Amniotic epithelial cell (primary cell): ENCODE measurements at regions not wholly inside any gene's neighbourhood (a gene's known extent, or its start where the extent isn't known, plus 50 kb on each side); places are given as distances from the start of the nearest gene placed in this dataset.
"Not testable (repeated sequence)": the region's sequence is repeated elsewhere in the genome, so short reads cannot be mapped to it uniquely, and the experiment has no call there.

Experiments used
- DNase-seq: peaks from one replicate; pipeline ENCODE4 v3.0.0-alpha.2; 2010; ENCODE audit warnings: low read depth

GRCh38 chr6:22748681-22749080, 179.3 kb downstream of the HDGFL1 start:
- no peak for DNase-seq

DNA sequence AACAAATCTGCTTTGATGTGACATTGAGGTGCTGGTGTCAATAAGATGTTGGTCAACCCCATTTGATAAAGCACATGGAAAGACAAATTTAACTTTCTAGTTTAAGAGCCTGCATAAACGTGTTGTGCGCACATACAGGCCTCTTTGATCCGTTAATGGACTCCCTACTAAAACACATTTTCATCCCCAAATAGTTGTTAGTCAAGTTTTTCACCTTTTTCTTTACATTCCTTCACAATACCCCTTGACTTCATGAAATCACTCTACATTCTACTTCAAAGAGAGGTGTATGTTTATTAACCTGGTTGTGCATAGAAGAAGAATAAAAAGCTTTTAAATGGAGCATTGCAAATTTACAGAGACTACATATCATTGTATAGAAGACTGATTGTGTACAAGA, 180.3 kb downstream of the HDGFL1 start:
- DNase-seq: no peak

- DNase-seq: no peak
Measured at GRCh38 chr6:22751223-22751622, 181.9 kb downstream of the HDGFL1 start.

GRCh38 chr6:22752522-22752921, 183.2 kb downstream of the HDGFL1 start:
- no peak for DNase-seq

DNA sequence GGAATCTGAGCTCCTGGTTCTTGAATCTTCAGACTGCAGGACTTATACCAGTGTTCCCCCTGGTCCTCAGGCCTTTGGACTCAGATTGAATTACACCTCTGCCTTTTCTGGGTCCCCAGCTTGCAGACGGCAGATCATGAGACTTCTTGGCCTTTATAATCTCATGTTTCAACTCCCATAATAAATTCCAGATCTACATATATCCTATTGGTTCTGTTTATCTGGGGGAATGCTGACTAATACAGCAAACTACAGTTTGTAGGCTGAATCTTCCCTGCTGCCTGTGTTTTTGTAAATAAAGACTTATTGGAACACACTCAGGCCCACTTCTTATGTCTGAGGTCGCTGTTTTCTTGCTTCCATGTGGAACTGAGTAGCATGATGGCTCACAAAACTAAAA, 184.7 kb downstream of the HDGFL1 start:
- peak; percentile 32 for DNase-seq

GRCh38 chr6:22755605-22756004, 186.2 kb downstream of the HDGFL1 start:
- DNase-seq: no peak

- DNase-seq: peak; percentile 82
Measured at GRCh38 chr6:22756365-22756764, 187.0 kb downstream of the HDGFL1 start.

- DNase-seq: peak; percentile 38
Measured at GRCh38 chr6:22764496-22764895, 195.1 kb downstream of the HDGFL1 start.

DNA sequence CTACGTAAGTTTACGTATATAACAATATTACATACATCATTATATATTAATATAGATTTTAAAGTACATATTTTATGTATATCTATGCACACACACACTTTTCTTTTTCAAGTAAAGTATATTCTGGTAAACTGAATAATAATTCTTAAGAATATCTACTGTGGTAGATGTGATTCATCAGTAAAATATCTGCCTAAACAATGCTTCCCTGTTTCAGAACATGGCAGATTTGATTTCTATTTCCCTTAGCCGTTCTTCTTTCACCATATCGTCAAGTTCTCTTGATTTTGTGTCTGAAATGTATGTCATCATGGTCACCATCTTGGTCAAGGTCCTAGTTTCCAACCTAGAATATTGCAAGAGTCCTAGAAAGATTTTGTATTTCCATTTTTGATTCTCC, 195.6 kb downstream of the HDGFL1 start:
- peak; percentile 62 for DNase-seq

GRCh38 chr6:22766979-22767378, 197.6 kb downstream of the HDGFL1 start:
- no peak for DNase-seq

- DNase-seq: no peak
Measured at GRCh38 chr6:22770054-22770453, 200.7 kb downstream of the HDGFL1 start.

DNA sequence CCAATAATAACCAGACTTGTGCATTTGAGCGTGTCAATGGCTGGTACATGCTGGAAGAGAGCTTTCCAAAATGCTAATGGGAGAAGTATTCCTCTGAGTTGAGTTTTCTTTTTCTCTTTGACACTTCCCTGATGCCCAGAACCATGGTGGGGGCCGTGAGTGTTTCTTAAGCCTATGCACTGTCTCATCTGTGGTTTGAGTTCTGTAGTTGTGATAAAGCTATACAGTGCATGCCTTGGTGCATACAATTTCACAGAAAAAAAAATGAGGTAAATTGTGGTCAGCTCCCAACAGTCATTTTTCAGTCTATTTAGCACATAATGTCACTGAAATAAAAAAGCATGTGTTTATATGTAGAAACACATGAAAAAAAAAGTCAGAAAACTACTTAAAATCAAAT, 204.8 kb downstream of the HDGFL1 start:
- peak; percentile 19 for DNase-seq

GRCh38 chr6:22778438-22778837, 209.1 kb downstream of the HDGFL1 start:
- DNase-seq: not testable (repeated sequence)

DNA sequence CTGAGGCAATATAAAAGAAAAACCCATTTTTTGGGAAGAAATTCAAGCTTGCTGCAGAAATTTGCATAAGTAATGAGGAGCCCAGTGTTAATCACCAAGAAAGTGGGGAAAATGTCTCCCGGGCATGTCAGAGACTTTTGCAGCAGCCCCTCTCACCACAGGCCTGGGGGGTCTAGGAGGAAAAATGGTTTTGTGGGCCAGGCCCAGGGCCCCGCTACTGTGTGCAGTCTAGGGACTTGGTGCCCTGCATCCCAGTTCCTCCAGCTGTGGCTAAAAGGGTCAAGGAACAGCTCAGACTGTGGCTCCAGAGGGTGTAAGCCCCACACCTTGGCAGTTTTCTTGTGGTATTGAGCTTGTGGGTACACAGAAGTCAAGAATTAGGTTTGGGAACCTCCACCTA, 209.7 kb downstream of the HDGFL1 start:
- DNase-seq: no peak

DNA sequence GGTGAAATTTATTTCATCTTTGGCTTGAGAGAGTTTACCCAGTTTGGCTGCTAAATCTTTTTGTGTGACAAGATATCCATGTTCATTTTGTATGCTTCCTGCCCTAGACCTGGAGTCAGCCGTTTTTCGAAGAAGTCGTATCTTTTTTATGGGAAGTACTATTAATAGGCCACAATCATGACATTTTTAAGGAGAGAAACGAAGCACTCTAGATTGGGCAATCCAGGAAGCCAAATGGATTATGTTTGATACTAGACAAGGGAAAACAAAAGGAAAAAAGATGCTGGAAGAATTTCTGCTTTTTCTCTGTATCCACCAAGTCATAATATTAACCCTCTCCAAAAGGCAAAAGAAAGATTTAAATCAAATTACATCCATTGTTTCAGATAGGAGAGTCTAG, 214.6 kb downstream of the HDGFL1 start:
- peak; percentile 12 for DNase-seq

- no peak for DNase-seq
Measured at GRCh38 chr6:22784601-22785410, 215.4 kb downstream of the HDGFL1 start.

- no peak for DNase-seq
Measured at GRCh38 chr6:22788038-22788437, 218.7 kb downstream of the HDGFL1 start.

DNA sequence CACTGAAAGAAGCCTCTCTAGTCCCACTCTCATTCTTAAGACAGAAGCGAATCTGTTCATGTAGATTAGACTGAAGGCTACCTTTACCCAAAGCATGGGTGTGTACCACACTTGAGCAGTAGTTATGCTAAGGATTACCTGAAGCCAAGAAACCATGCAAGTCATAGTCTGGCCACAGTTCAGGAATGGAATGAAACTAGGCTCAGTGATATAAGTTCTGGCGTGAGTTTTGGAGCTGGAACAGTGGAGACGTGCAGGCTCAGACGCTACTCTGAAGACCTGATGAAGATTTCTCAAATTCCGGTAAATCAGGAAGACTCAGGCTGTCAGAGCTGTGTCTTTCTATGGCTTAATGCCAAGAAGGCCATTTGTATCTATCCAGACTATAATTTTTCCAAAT, 219.9 kb downstream of the HDGFL1 start:
- no peak for DNase-seq

DNA sequence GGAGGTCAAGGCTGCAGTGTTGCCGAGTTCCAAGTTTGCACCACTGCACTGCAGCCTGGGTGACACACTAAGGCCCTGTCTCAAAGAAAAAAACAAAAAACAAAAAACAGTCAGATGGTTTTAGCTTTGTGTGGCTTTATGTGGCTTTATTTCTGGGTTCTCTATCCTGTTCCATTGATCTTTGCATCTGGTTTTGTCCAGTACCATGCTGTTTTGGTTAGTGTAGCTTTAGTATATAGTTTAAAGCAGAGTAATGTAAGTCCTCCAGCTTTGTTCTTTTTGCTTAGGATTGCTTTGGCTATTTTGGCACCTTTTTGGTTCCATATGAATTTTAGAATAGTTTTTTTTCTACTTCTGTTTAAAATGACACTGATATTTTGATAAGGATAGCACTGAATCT, 225.5 kb downstream of the HDGFL1 start:
- no peak for DNase-seq

- no peak for DNase-seq
Measured at GRCh38 chr6:22800451-22800850, 231.1 kb downstream of the HDGFL1 start.

GRCh38 chr6:22801831-22802230, 232.5 kb downstream of the HDGFL1 start:
- peak; percentile 21 for DNase-seq

GRCh38 chr6:22804620-22805261, 235.4 kb downstream of the HDGFL1 start:
- peak; percentile 22 for DNase-seq

- no peak for DNase-seq
Measured at GRCh38 chr6:22807261-22807660, 237.9 kb downstream of the HDGFL1 start.

GRCh38 chr6:22807818-22808217, 238.5 kb downstream of the HDGFL1 start:
- no peak for DNase-seq
